ENCODE measurements at regions not wholly inside any gene's neighbourhood (a gene's known extent, or its start where the extent isn't known, plus 50 kb on each side); places are given as distances from the start of the nearest gene placed in this dataset.

DNA sequence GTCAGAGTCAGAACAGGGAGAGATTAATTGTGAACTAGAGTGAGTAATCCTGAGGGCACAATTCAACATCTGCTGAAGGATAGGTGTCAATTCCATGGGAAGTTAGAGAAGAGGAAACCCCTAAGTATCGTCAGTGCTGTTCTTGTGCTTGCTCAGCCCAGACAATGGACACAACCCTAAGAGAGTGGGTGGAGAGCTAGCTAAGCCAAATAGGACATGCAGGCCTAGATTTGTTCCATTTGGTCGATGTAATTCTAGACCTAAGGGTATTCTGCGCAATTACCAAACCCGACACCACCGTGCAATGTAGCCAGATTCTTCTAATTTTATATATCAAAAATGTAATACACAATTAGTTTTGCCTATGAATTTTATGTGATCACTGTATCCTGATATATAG lies 431.6 kb downstream of the SH3GL2 start:
- TF ChIP-seq, protein P1, sequence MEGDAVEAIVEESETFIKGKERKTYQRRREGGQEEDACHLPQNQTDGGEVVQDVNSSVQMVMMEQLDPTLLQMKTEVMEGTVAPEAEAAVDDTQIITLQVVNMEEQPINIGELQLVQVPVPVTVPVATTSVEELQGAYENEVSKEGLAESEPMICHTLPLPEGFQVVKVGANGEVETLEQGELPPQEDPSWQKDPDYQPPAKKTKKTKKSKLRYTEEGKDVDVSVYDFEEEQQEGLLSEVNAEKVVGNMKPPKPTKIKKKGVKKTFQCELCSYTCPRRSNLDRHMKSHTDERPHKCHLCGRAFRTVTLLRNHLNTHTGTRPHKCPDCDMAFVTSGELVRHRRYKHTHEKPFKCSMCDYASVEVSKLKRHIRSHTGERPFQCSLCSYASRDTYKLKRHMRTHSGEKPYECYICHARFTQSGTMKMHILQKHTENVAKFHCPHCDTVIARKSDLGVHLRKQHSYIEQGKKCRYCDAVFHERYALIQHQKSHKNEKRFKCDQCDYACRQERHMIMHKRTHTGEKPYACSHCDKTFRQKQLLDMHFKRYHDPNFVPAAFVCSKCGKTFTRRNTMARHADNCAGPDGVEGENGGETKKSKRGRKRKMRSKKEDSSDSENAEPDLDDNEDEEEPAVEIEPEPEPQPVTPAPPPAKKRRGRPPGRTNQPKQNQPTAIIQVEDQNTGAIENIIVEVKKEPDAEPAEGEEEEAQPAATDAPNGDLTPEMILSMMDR (IDR thresholded peaks at IDR 0.05) = no peak
- no peak for TF ChIP-seq POLR2A (IDR thresholded peaks at IDR 0.05)
- no peak for TF ChIP-seq POLR2AphosphoS5 (IDR thresholded peaks at IDR 0.05)
